ENCODE measurements at regions not wholly inside any gene's neighbourhood (a gene's known extent, or its start where the extent isn't known, plus 50 kb on each side); places are given as distances from the start of the nearest gene placed in this dataset.

- H3K4me1 ChIP-seq (ENCODE audit: control insufficient read depth, insufficient read depth, low read length), result no peaks in the 10 kb centered on the region
- no peak overlapping the region for H3K9ac ChIP-seq (ENCODE audit: low read length)
- no peaks in the 10 kb centered on the region for H3K27me3 ChIP-seq (ENCODE audit: control insufficient read depth, insufficient read depth, low read length)
- H3K36me3 ChIP-seq (ENCODE audit: control insufficient read depth, insufficient read depth, low read length), result no peaks in the 10 kb centered on the region
- no peak overlapping the region for H3K4me3 ChIP-seq (ENCODE audit: low read depth, low read length)
- no peak overlapping the region for H3K27ac ChIP-seq (ENCODE audit: low read depth, low read length)
- peaks cover 11% of the 10 kb centered on the region for H3K9me3 ChIP-seq (ENCODE audit: control insufficient read depth, insufficient read depth, low read depth, low read length)
These were observed 1054.6 kb upstream of the GBE1 start for GRCh38 chr3:82816086-82816485.

GRCh38 chr3:82815417-82816058 lies 1054.1 kb upstream of the GBE1 start:
- Histone ChIP-seq H3K9ac (ENCODE audit: low read length) (no peak overlapping the region), H3K9me3 (ENCODE audit: control insufficient read depth, insufficient read depth, low read depth, low read length) (peaks cover 11% of the 10 kb centered on the region), H3K4me1 (ENCODE audit: control insufficient read depth, insufficient read depth, low read length) (no peaks in the 10 kb centered on the region), H3K36me3 (ENCODE audit: control insufficient read depth, insufficient read depth, low read length) (no peaks in the 10 kb centered on the region), H3K27me3 (ENCODE audit: control insufficient read depth, insufficient read depth, low read length) (no peaks in the 10 kb centered on the region), H3K27ac (ENCODE audit: low read depth, low read length) (no peak overlapping the region), H3K4me3 (ENCODE audit: low read depth, low read length) (no peak overlapping the region)

DNA sequence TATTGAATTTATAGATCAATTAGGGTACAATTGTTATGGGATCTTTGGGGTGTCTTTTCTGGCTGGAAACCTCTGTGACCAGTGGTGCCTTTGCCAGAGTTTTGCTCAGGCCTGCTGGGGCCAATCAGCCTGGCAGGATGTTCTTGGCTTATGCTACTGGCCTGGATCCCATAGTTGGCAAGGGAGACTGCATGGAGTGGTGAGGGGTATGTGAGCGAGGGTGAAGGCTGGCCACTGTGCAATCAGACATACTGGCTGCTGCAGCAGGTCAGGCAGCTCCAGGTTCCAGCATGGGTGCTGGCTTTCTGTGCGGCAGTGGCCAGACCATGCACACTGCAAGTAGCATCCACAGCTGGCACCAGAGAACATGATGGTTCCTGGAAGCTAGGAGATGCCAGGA lies 1053.2 kb upstream of the GBE1 start:
- no peak overlapping the region for H3K27ac ChIP-seq (ENCODE audit: low read depth, low read length)
- H3K36me3 ChIP-seq (ENCODE audit: control insufficient read depth, insufficient read depth, low read length), result no peaks in the 10 kb centered on the region
- H3K9ac ChIP-seq (ENCODE audit: low read length), result no peak overlapping the region
- H3K4me3 ChIP-seq (ENCODE audit: low read depth, low read length), result no peak overlapping the region
- no peaks in the 10 kb centered on the region for H3K27me3 ChIP-seq (ENCODE audit: control insufficient read depth, insufficient read depth, low read length)
- H3K4me1 ChIP-seq (ENCODE audit: control insufficient read depth, insufficient read depth, low read length), result no peaks in the 10 kb centered on the region
- peaks cover 11% of the 10 kb centered on the region for H3K9me3 ChIP-seq (ENCODE audit: control insufficient read depth, insufficient read depth, low read depth, low read length)

DNA sequence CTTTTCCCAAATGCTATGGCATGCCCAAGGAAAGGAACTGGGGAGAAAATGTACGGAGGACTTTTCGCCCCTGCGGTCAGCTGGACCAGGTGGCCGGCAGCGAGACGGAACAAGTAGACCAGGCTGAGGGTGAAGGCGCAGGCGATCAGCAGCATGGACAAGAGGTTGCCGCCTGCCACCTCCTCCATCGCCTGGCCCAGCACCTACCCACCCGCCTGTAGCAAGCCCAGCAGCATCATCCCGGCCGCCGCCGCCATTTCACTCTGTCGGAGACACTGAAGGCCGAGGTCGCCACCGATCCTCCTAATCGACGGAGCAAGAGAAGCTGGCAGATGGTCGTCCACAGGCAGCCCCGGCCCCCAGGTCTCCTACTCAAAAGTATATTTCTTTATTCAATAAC lies 1046.3 kb upstream of the GBE1 start:
- no peaks in the 10 kb centered on the region for H3K36me3 ChIP-seq (ENCODE audit: control insufficient read depth, insufficient read depth, low read length)
- H3K4me3 ChIP-seq (ENCODE audit: low read depth, low read length), result no peak overlapping the region
- no peak overlapping the region for H3K27ac ChIP-seq (ENCODE audit: low read depth, low read length)
- H3K4me1 ChIP-seq (ENCODE audit: control insufficient read depth, insufficient read depth, low read length), result no peaks in the 10 kb centered on the region
- no peaks in the 10 kb centered on the region for H3K9me3 ChIP-seq (ENCODE audit: control insufficient read depth, insufficient read depth, low read depth, low read length)
- no peaks in the 10 kb centered on the region for H3K27me3 ChIP-seq (ENCODE audit: control insufficient read depth, insufficient read depth, low read length)
- H3K9ac ChIP-seq (ENCODE audit: low read length), result no peak overlapping the region

- no peaks in the 10 kb centered on the region for H3K4me1 ChIP-seq (ENCODE audit: control insufficient read depth, insufficient read depth, low read length)
- H3K9me3 ChIP-seq (ENCODE audit: control insufficient read depth, insufficient read depth, low read depth, low read length), result no peaks in the 10 kb centered on the region
- no peak overlapping the region for H3K27ac ChIP-seq (ENCODE audit: low read depth, low read length)
- no peaks in the 10 kb centered on the region for H3K36me3 ChIP-seq (ENCODE audit: control insufficient read depth, insufficient read depth, low read length)
- no peaks in the 10 kb centered on the region for H3K27me3 ChIP-seq (ENCODE audit: control insufficient read depth, insufficient read depth, low read length)
- no peak overlapping the region for H3K9ac ChIP-seq (ENCODE audit: low read length)
- no peak overlapping the region for H3K4me3 ChIP-seq (ENCODE audit: low read depth, low read length)
These were observed 1041.1 kb upstream of the GBE1 start for GRCh38 chr3:82802501-82802900.

DNA sequence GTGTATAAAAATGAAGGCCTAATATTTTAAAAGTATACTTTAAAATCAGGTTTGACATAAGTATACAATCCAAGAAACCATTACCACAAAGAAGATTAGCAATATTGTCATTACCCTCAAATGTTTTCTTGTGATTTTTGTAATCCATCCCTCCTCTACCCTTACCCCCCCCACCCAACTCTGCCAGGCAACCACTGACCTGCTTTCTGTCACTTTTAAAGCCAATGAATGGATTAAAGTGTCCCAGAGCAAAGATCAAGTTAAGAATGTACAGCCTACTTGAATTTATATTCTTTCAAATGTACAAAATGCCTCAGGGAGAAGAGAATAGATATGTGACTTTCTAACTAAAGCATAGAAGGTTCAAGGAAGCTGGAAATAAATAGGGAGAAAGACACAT lies 1038.8 kb upstream of the GBE1 start:
- no peak overlapping the region for H3K27ac ChIP-seq (ENCODE audit: low read depth, low read length)
- no peaks in the 10 kb centered on the region for H3K36me3 ChIP-seq (ENCODE audit: control insufficient read depth, insufficient read depth, low read length)
- H3K9me3 ChIP-seq (ENCODE audit: control insufficient read depth, insufficient read depth, low read depth, low read length), result no peaks in the 10 kb centered on the region
- H3K4me3 ChIP-seq (ENCODE audit: low read depth, low read length), result no peak overlapping the region
- no peak overlapping the region for H3K9ac ChIP-seq (ENCODE audit: low read length)
- no peaks in the 10 kb centered on the region for H3K4me1 ChIP-seq (ENCODE audit: control insufficient read depth, insufficient read depth, low read length)
- H3K27me3 ChIP-seq (ENCODE audit: control insufficient read depth, insufficient read depth, low read length), result no peaks in the 10 kb centered on the region

DNA sequence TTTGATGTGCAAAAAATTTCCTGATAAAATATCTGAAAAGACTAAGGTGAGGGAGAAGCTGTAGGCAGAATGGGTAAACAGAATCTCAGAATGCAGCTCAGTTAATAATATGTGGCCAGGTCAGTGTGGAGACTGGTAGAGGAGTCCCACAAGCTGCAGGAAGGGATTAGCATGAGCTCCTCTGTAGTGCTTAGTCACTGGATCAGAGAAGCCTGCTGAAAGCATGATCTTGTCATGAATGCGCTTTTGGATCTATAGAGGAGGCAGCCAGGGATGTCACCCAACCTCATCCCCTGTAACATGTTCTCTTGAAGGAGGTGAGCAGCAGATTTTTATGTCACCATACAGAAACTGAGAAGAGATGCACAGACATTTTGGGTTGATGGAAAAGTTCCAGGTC lies 1035.3 kb upstream of the GBE1 start:
- Histone ChIP-seq H3K4me3 (ENCODE audit: low read depth, low read length) (no peak overlapping the region), H3K4me1 (ENCODE audit: control insufficient read depth, insufficient read depth, low read length) (no peaks in the 10 kb centered on the region), H3K27ac (ENCODE audit: low read depth, low read length) (no peak overlapping the region), H3K9ac (ENCODE audit: low read length) (no peak overlapping the region), H3K27me3 (ENCODE audit: control insufficient read depth, insufficient read depth, low read length) (no peaks in the 10 kb centered on the region), H3K9me3 (ENCODE audit: control insufficient read depth, insufficient read depth, low read depth, low read length) (no peaks in the 10 kb centered on the region), H3K36me3 (ENCODE audit: control insufficient read depth, insufficient read depth, low read length) (no peaks in the 10 kb centered on the region)

GRCh38 chr3:82791241-82791640 lies 1029.8 kb upstream of the GBE1 start:
- Histone ChIP-seq H3K27ac (ENCODE audit: low read depth, low read length) (no peak overlapping the region), H3K9ac (ENCODE audit: low read length) (no peak overlapping the region), H3K4me3 (ENCODE audit: low read depth, low read length) (no peak overlapping the region)

DNA sequence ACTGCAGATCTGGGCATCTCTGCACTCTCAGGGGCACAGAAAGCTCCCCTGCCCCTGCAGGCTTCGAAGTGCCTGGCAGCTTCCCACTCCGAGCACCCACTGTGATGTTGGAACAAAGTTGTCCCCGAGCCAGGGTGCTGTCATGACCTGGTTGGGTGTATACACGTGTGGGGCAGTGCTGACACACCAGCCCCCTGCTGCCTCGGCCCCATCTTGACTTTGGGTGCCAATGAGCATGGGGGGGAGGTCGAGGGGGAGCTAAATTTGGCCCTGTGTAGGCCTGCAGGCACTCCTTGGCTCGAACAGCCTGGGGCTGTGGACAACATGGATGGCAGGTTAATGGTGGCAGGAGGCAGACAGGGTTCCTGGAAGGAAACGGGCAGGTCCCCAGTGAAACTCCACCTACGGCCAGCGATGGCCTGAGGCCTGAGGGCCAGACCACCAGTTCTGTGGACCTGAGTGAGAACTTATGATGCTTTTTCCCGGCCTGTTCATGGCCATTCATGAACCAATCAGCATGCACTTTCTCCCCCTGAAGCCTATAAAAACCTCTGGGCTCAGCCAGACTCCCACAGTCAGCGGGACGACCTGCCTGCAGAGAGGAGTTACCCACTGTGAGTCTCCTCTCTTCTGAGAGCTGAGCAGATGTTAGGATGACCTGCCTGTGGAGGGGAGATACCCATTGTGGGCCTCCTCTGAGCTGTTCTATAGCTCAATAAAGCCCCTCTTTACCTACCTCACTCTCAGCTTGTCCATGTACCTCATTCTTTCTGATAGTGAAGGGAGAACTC lies 1029.1 kb upstream of the GBE1 start:
- Histone ChIP-seq H3K36me3 (ENCODE audit: control insufficient read depth, insufficient read depth, low read length) (no peaks in the 10 kb centered on the region), H3K27ac (ENCODE audit: low read depth, low read length) (no peak overlapping the region), H3K27me3 (ENCODE audit: control insufficient read depth, insufficient read depth, low read length) (no peaks in the 10 kb centered on the region), H3K9ac (ENCODE audit: low read length) (no peak overlapping the region), H3K9me3 (ENCODE audit: control insufficient read depth, insufficient read depth, low read depth, low read length) (peaks cover 4% of the 10 kb centered on the region; the same call in 1 of the 2 replicates), H3K4me3 (ENCODE audit: low read depth, low read length) (no peak overlapping the region), H3K4me1 (ENCODE audit: control insufficient read depth, insufficient read depth, low read length) (no peaks in the 10 kb centered on the region)

More at GRCh38 chr3:82791241-82791640, 1029.8 kb upstream of the GBE1 start:
- H3K9me3 ChIP-seq (ENCODE audit: control insufficient read depth, insufficient read depth, low read depth, low read length), result peaks cover 4% of the 10 kb centered on the region; the same call in 1 of the 2 replicates
- no peaks in the 10 kb centered on the region for H3K36me3 ChIP-seq (ENCODE audit: control insufficient read depth, insufficient read depth, low read length)
- H3K4me1 ChIP-seq (ENCODE audit: control insufficient read depth, insufficient read depth, low read length), result no peaks in the 10 kb centered on the region
- no peaks in the 10 kb centered on the region for H3K27me3 ChIP-seq (ENCODE audit: control insufficient read depth, insufficient read depth, low read length)

- Histone ChIP-seq H3K9me3 (ENCODE audit: control insufficient read depth, insufficient read depth, low read depth, low read length) (no peaks in the 10 kb centered on the region), H3K9ac (ENCODE audit: low read length) (no peak overlapping the region), H3K4me3 (ENCODE audit: low read depth, low read length) (no peak overlapping the region), H3K36me3 (ENCODE audit: control insufficient read depth, insufficient read depth, low read length) (no peaks in the 10 kb centered on the region), H3K27ac (ENCODE audit: low read depth, low read length) (no peak overlapping the region), H3K4me1 (ENCODE audit: control insufficient read depth, insufficient read depth, low read length) (no peaks in the 10 kb centered on the region; the same call in 1 of the 2 replicates), H3K27me3 (ENCODE audit: control insufficient read depth, insufficient read depth, low read length) (no peaks in the 10 kb centered on the region)
These were observed 1021.7 kb upstream of the GBE1 start for GRCh38 chr3:82783194-82783593.

DNA sequence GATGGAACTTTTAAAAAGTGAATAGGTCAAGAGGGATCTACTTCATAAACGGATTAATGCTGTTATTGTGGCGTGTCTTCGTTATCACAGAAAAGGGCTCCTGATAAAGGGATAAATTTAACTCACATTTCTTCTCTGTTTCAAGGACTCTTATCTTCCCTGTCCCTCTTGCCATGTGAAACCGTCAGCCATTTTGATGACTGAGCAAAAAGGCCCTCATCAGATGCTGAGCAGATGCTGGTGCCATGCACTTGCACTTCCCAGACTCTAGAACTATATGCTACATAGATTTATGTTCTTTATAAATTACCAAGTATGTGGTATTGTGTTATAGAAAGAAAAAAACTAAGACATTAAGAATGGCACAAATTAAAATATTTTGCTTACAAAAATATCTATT lies 1011.8 kb upstream of the GBE1 start:
- no peak overlapping the region for H3K9ac ChIP-seq (ENCODE audit: low read length)
- no peaks in the 10 kb centered on the region for H3K36me3 ChIP-seq (ENCODE audit: control insufficient read depth, insufficient read depth, low read length)
- no peaks in the 10 kb centered on the region for H3K27me3 ChIP-seq (ENCODE audit: control insufficient read depth, insufficient read depth, low read length)
- no peak overlapping the region for H3K27ac ChIP-seq (ENCODE audit: low read depth, low read length)
- H3K4me3 ChIP-seq (ENCODE audit: low read depth, low read length), result no peak overlapping the region
- H3K9me3 ChIP-seq (ENCODE audit: control insufficient read depth, insufficient read depth, low read depth, low read length), result peaks cover 5% of the 10 kb centered on the region; the same call in 1 of the 2 replicates
- H3K4me1 ChIP-seq (ENCODE audit: control insufficient read depth, insufficient read depth, low read length), result no peaks in the 10 kb centered on the region

All from HUES6 (cell line).